ENCODE measurements at regions not wholly inside any gene's neighbourhood (a gene's known extent, or its start where the extent isn't known, plus 50 kb on each side); places are given as distances from the start of the nearest gene placed in this dataset.

GRCh38 chr18:43819873-43820272 lies 542.6 kb upstream of the SYT4 start (continued):
- TF ChIP-seq NFATC4 (CRISPR knock-in tag; IDR thresholded peaks at IDR 0.05) (no peak), IRF1 (CRISPR knock-in tag; IDR thresholded peaks at IDR 0.05) (no peak), CREM (CRISPR knock-in tag; IDR thresholded peaks at IDR 0.05) (no peak), ZNF512 (CRISPR knock-in tag; IDR thresholded peaks at IDR 0.05; ENCODE audit: borderline replicate concordance) (no peak), ZMAT4 (CRISPR knock-in tag; IDR thresholded peaks at IDR 0.05) (no peak)

- peaks cover 14% of the 10 kb centered on the region; the same call in 1 of the 2 replicates for H3K4me1 Mint-ChIP-seq
- no peak for DNase-seq (ENCODE audit: low spot score)
- CTCF ChIA-PET = no interaction called here
Measured at GRCh38 chr18:43825768-43826167, 548.5 kb upstream of the SYT4 start.

More at GRCh38 chr18:43825768-43826167, 548.5 kb upstream of the SYT4 start:
- ATAC-seq = no peak
- no peaks in the 10 kb centered on the region for H3K36me3 Mint-ChIP-seq
- H3K27ac Mint-ChIP-seq = no peak overlapping the region
- no peak overlapping the region for H3K4me3 Mint-ChIP-seq
- POLR2A ChIA-PET = no interaction called here
- TF ChIP-seq ATF2 (CRISPR knock-in tag; IDR thresholded peaks at IDR 0.05; ENCODE audit: borderline replicate concordance, low read depth) (no peak), ATF6 (CRISPR knock-in tag; IDR thresholded peaks at IDR 0.05) (no peak), GRHL2 (CRISPR knock-in tag; IDR thresholded peaks at IDR 0.05; ENCODE audit: insufficient replicate concordance, severe bottlenecking) (no peak), ZSCAN18 (CRISPR knock-in tag; IDR thresholded peaks at IDR 0.05) (no peak), FOXP4 (CRISPR knock-in tag; IDR thresholded peaks at IDR 0.05) (no peak), HMGXB4 (CRISPR knock-in tag; IDR thresholded peaks at IDR 0.05) (no peak), TEAD1 (CRISPR knock-in tag; IDR thresholded peaks at IDR 0.05) (no peak), CDX4 (CRISPR knock-in tag; IDR thresholded peaks at IDR 0.05; ENCODE audit: borderline replicate concordance) (no peak), PRRX2 (CRISPR knock-in tag; IDR thresholded peaks at IDR 0.05) (no peak), NR2C2 (CRISPR knock-in tag; IDR thresholded peaks at IDR 0.05) (no peak), PRDM15 (CRISPR knock-in tag; IDR thresholded peaks at IDR 0.05) (no peak), IRF1 (CRISPR knock-in tag; IDR thresholded peaks at IDR 0.05) (no peak)
- H3K9me3 Mint-ChIP-seq = no peaks in the 10 kb centered on the region
- no peaks in the 10 kb centered on the region for H3K27me3 Mint-ChIP-seq (ENCODE audit: low read depth)
